ENCODE measurements at regions not wholly inside any gene's neighbourhood (a gene's known extent, or its start where the extent isn't known, plus 50 kb on each side); places are given as distances from the start of the nearest gene placed in this dataset.

GRCh38 chr3:55202326-55202725 is 274.5 kb upstream of the LRTM1 start:
- TF ChIP-seq FOXM1 (IDR thresholded peaks at IDR 0.05; ENCODE audit: low read depth, low read length): no peak
- TF ChIP-seq NBN (IDR thresholded peaks at IDR 0.05): no peak
- TF ChIP-seq SRF (IDR thresholded peaks at IDR 0.05; ENCODE audit: low read depth in 2 of 2, low read length in 2 of 2): no peak
- no peak for TF ChIP-seq IRF5 (IDR thresholded peaks at IDR 0.05; ENCODE audit: borderline replicate concordance)
- TF ChIP-seq PAX8 (IDR thresholded peaks at IDR 0.05): no peak
- TF ChIP-seq FOS (IDR thresholded peaks at IDR 0.05; ENCODE audit: borderline replicate concordance, extremely low read depth, insufficient read length): no peak
- TF ChIP-seq SP1 (IDR thresholded peaks at IDR 0.05; ENCODE audit: low read depth, low read length): no peak
- no peak for TF ChIP-seq MAX (IDR thresholded peaks at IDR 0.05; ENCODE audit: low read depth, low read length)
- TF ChIP-seq BACH1 (IDR thresholded peaks at IDR 0.05; ENCODE audit: borderline replicate concordance): no peak
- TF ChIP-seq ETV6 (conservative IDR thresholded peaks at IDR 0.05 in 1 of 2, IDR thresholded peaks at IDR 0.05 in 1 of 2; ENCODE audit: borderline replicate concordance in 1 of 2, low read depth in 1 of 2): no peak
- DNase-seq (ENCODE audit: low read depth, low spot score): no peak
- POLR2A ChIA-PET: no interaction called here
- no peaks in the 10 kb centered on the region; a peak in 1 of 4 replicates for H3K27me3 ChIP-seq (replicated peaks in 1 of 2; ENCODE audit: control insufficient read depth in 2 of 2, insufficient read depth in 2 of 2, low read length in 1 of 2)
- intact Hi-C loops (cut with micrococcal nuclease; ENCODE audit: unreplicated experiment): no loop called here
- no peaks in the 10 kb centered on the region for H3K79me2 ChIP-seq (ENCODE audit: control insufficient read depth, insufficient read depth, low read length)
- no peak overlapping the region for H3K4me3 ChIP-seq
- WGBS (ENCODE audit: insufficient coverage, insufficient replicate concordance, low lambda C conversion rate, missing lambda C conversion rate): 0% methylated on average over 2 of the region's 2 CpGs
- in situ Hi-C loops (cut with MboI): no loop called here
- no peak overlapping the region for H3K27ac ChIP-seq (ENCODE audit: control insufficient read depth, insufficient read depth)
- no peak overlapping the region for H3K9ac ChIP-seq (ENCODE audit: control insufficient read depth, insufficient read depth, low read length)
- H3K36me3 ChIP-seq (ENCODE audit: control insufficient read depth in 2 of 2, insufficient read depth in 2 of 2, low read length in 1 of 2): no peaks in the 10 kb centered on the region
- no peak overlapping the region for H3K4me2 ChIP-seq (ENCODE audit: control insufficient read depth, insufficient read depth)
- SMC1A ChIA-PET (ENCODE audit: uncharacterized antibody, unreplicated experiment): no interaction called here
- no peaks in the 10 kb centered on the region; the same call in 1 of the 2 replicates for H4K20me1 ChIP-seq (ENCODE audit: control insufficient read depth, insufficient read depth)
- CTCF ChIA-PET: interaction anchor here (1.1 kb wide), 1 partner anchor 520 kb away, joined by 3 read pairs; no protein-coding TSS in a partner anchor
- no peak overlapping the region for H2AFZ ChIP-seq (ENCODE audit: control insufficient read depth, low read depth, low read length)
- RAD21 ChIA-PET (ENCODE audit: unreplicated experiment): no interaction called here
- no TSS peak for BruUV-seq (replicated peaks)
- no peak for ATAC-seq
- FAIRE-seq: no peak
- H3K9me3 ChIP-seq (replicated peaks; ENCODE audit: control insufficient read depth, insufficient read depth, low read length): no peaks in the 10 kb centered on the region
- no peaks in the 10 kb centered on the region for H3K4me1 ChIP-seq (ENCODE audit: control insufficient read depth, insufficient read depth, low read length)

Measured in GM12878 (cell line).